Right ventricle myocardium inferior (tissue), 1 donor: ENCODE measurements at regions not wholly inside any gene's neighbourhood (a gene's known extent, or its start where the extent isn't known, plus 50 kb on each side); places are given as distances from the start of the nearest gene placed in this dataset.
A peak's percentile ranks its signal among the peaks of the same experiment; 100 is the strongest.
"Not testable (repeated sequence)": the region's sequence is repeated elsewhere in the genome, so short reads cannot be mapped to it uniquely, and the experiment has no call there.

Experiments used
- ATAC-seq: fragments of 200-7000 bp; cut with Tn5 transposase; one replicate; pipeline ENCODE4 v1.9.1; 2020; ENCODE audit warnings: mild to moderate bottlenecking, moderate library complexity
- DNase-seq: peaks from one replicate; pipeline ENCODE4 v3.0.0; 2021; ENCODE audit errors: missing footprints
- intact Hi-C: fragments of 100-400 bp; cut with DNase I; formaldehyde crosslinking; loops from one replicate; pipeline ENCODE4 v1.11.0; 2022
- donor health status: DM: no; HTN: yes; CAD: no; lungs with severe emphysema.

DNA sequence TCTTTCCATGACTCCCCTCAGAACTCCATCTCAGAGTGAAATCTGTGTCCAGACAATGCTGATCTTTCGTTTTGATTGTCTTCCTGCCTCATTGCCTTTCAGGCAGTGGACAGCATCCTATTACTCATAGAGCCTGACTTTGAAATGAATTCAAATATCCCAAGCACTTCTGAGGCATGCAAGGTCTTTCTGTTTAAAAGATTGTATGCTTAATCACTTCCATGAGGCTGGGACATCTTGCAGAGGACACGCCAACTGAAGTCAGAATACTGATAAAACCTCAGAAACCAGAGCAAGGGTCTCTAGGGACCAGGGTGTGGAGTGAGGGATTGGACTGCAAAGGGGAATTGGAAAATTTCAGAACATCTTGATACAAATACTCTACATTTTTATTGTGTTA lies 836.5 kb upstream of the ID2 start:
- ATAC-seq: peak; percentile 61
- DNase-seq: no peak
- intact Hi-C loops: no loop called here

DNA sequence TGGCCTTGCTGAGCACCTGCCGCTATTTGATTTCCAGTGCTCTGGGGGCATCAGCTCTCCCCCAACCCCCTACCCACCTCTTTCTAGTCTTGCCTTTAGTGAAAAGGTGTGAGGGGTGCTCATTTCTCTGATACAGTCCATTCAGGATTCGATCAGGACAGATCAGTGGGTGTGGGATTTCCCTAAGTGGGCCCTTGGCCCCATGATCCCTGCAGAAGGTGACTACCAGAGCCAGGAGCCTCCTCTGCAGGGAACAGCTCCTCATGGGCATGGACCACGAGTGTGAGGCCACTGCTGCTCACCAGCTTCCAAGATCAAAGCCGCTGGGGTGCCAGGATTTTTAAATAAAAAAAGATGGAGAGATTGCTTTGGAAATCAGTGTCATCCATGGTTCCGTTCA lies 835.2 kb upstream of the ID2 start:
- DNase-seq: no peak
- ATAC-seq: no peak
- intact Hi-C loops: no loop called here

DNA sequence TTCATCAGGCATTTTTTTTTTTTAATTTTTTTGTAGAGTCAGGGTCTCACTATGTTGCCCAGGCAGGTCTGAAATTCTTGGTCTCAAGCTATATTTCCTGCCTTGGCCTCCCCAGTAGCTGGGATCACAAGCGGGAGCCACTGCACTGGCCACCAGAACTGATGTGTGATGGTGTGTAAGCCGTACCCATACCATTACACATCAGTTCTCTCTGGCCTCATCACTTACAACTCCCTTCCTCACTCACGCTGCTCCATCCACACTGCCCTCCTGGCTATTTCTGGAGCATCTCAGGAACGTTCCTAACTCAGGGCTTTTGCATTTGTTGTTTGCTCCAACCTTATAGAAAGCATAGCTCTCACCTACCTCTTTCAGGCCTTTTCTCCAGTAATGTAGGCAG lies 834.5 kb upstream of the ID2 start:
- no peak for DNase-seq
- ATAC-seq: no peak
- intact Hi-C loops: no loop called here

DNA sequence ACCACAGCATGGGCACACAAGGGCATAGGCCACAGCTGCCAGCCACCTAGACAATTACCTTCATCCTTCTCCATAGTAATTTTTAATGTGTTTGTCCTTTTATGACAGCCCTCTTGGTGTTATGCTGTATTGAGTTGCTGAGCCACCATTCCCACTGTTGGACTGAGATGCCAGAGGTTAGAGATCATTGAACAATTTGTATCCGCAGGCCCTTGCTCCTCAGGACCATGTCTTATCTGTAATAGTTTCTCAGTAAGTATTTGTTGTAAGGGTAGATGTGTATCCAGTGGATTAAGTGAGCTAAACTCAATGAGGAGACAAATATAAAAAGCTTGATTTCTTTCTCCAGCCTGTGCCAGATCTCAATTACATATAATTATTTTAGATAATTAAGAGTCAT lies 832.8 kb upstream of the ID2 start:
- intact Hi-C loops: no loop called here
- no peak for ATAC-seq
- no peak for DNase-seq

GRCh38 chr2:7849531-7849930 lies 832.3 kb upstream of the ID2 start:
- ATAC-seq: no peak
- intact Hi-C loops: no loop called here
- DNase-seq: no peak

DNA sequence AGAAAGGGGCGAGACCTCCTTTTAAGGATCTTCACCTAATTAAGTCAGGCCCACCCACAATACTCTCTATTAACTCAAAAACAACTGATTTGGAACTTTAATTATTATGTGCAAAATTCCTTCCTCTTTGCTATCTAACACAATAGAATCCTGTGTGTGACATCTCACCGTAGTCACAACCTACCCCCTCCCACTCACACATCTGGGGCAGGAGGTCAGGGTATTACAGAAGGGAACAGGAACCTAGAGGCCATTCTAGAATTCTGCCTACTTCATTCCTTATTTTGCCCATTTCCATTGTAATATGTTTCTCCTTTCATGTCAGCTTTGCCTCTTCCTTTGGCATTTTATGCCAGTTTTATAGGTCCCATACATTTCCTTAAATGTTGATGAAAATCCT lies 829.3 kb upstream of the ID2 start:
- no peak for DNase-seq
- ATAC-seq: no peak
- intact Hi-C loops: no loop called here

DNA sequence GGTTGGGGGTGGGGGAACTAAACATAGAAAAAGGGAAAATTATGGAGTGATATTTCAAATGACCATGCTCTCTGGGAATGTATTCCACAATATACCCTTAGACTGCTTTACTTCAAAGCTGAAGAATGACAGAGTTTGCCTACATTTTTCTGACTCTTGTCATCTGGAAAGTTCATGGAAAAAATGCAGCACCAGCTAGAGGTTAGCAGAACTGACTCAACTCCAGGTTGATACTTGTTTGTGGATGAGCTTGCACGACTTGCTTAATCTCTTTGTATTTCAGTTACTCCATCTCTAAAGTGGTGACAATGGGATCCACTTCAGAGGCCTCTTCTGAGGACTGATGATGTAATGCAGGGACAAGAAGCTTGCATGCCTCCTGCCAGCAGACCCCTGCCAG lies 824.0 kb upstream of the ID2 start:
- intact Hi-C loops: no loop called here
- no peak for ATAC-seq
- DNase-seq: no peak

- intact Hi-C loops: no loop called here
- ATAC-seq (no peak), DNase-seq (no peak)
Observed at GRCh38 chr2:7858624-7859023, 823.2 kb upstream of the ID2 start.

DNA sequence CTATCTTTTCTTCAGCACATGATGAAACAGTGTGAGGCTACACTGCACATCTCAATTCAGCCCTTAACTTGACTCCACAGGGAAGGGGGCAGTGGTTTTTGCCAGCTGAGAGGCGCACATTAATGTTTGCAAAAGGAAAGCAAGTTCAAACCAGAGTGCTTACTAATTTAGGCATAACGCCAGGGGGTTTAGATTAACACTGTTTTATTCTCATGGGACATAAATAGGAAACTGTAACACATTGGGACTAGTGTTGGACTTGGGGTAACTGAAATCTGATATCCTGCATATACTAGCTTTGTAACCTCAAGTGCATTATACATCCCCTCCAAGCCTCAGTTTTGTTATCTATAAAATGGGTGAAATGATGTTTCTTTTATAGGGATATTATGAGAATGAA lies 821.2 kb upstream of the ID2 start:
- intact Hi-C loops: no loop called here
- no peak for ATAC-seq
- DNase-seq: no peak

DNA sequence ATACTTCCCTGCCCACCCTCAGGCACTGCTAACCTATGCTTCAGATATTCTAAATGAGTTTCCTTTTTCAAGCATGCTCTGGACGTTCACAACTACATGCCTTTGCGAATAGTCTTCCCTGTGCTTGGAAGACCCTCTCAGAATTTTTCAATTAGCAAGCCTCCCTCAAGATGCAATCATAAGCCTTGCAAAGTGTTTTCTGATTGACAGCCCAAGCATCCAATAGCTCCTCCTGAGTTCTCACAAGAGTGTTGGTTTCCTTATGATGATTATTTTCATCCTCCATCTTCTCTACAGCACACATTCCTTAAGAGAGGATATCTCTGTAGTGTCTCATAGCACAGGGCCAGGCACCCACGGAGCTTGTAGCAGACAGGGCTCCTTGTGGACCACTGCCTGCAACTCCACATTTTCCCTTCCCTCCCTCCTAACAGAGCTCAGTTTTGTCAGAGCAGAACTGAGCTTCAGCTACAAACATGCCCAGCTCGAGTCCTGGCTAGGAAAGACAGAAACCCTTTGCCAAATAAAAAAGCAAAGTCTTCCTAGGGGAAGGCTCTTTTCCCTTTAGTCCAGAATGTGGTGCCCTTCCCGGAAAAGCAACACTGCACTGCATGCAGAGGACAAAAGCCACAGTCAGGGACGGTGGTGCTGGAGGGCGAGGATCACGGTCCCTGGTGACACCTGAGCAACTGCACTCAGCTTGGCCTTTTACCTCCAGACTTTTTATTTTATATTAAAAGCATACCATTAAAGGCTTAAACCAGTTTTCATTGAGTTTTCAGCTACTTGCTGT lies 819.8 kb upstream of the ID2 start:
- intact Hi-C loops: no loop called here
- ATAC-seq (no peak), DNase-seq (no peak)

DNA sequence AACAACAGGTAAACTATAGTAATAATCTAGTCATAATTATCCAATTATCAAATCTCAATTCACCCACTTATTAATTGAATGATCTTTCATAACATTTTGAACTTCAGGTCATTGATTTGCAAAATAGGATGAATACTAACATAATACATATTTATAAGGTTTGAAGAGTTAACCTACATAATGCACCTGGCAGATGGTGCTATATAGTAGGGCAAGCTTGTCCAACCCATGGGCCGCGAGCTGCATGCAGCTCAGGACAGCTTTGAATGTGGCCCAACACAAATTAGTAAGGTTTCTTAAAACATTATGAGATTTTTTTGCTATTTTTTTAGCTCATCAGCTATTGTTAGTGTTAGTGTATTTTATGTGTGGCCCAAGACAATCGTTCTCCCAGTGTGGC lies 815.8 kb upstream of the ID2 start:
- ATAC-seq: no peak

GRCh38 chr2:7866825-7867224 lies 815.0 kb upstream of the ID2 start:
- ATAC-seq: no peak
- intact Hi-C loops: no loop called here
- no peak for DNase-seq

More for the DNA sequence above, 815.8 kb upstream of the ID2 start:
- intact Hi-C loops: no loop called here
- no peak for DNase-seq

DNA sequence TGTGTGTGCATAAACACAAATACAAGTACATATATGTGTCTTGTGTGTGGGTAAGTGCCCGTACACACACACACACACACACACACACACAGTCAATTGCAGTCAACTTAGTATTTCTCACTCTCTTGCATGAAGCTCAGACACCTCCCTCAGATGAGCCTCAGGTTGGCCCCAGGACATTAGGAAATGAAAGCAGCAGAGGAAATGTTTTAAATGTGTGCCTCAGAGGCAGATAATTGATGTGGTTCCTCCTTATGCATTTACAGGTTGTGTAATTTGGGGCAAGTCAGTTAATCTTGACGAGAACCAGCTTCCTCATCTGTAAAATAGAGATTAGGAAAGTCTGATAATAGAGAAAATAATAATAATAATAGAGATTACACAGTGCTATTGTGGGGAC lies 814.0 kb upstream of the ID2 start:
- ATAC-seq: no peak
- DNase-seq: no peak
- intact Hi-C loops: no loop called here

DNA sequence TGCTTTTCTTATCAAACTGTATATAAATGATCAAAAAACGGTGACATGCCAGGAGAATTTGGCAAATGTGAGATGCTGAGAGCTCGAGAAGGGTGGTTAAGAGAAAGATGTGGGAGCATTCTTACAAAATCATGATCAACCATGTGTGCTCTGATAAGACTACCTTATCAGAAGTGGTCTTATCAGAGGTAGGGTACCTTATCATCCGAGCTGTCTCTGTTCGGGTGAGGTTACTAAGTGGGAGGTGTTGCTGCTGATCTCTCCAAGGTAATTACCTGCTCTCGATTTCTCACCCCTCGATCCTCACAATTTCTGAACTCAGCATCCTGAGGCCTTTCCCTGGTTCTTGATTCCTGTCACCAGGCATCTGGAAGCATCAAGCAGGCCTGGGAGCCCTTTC lies 813.0 kb upstream of the ID2 start:
- intact Hi-C loops: no loop called here
- DNase-seq (no peak), ATAC-seq (no peak)

GRCh38 chr2:7876445-7876844 lies 805.4 kb upstream of the ID2 start:
- DNase-seq, intact Hi-C loops, ATAC-seq: not testable (repeated sequence)

DNA sequence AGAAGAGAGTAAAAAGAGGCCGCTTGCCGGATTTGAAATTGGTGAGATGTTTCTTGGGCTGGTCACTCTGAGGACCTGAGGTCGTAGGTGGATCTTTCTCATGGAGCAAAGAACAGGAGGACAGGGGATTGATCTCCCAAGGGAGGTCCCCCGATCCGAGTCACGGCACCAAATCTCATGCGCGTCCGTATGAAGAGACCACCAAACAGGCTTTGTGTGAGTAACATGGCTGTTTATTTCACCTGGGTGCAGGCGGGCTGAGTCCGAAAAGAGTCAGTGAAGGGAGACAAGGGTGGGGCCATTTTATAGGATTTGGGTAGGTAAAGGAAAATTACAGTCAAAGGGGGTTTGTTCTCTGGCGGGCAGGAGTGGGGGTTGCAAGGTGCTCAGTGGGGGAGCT lies 803.6 kb upstream of the ID2 start:
- intact Hi-C loops, DNase-seq, ATAC-seq: not testable (repeated sequence)

GRCh38 chr2:7878786-7879482 lies 802.9 kb upstream of the ID2 start:
- ATAC-seq: no peak
- DNase-seq: no peak
- intact Hi-C loops: no loop called here

DNA sequence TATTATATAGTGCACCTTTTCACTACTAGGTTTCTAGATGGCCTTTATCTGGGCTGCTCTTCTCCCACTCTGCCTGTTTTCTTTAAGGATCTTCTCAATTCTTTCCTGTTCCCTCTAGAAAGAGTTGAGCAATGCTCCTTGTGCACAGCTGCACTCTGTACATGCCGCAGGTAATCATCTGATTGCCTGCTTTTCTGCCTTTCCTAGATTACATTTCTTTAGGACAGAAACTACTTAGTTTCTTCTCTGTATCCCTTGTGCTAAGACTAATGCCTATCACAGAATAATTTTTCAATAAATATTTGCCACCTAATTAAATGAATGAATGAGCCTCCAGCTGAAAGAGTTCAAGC lies 802.4 kb upstream of the ID2 start:
- intact Hi-C loops: no loop called here
- no peak for ATAC-seq
- DNase-seq: no peak

DNA sequence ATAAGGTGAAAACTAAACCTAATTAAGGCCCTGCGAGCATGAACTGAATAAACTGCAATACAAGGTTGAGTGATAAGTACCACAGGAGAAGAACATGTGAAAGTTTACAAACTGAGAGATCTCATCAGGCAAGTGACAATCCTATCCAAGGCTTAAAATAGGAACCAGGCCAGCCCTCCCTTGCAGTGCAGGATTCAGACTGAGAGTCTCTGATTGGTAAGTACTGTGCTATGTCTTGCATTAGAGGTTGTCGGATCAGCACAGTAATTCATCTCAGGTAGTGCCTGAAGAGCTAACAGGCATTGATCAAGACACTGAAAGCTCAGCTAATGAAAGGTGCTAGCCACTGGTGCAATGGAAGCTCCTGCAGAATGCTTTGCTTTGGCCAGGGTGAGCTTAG lies 801.7 kb upstream of the ID2 start:
- ATAC-seq: no peak
- DNase-seq: no peak
- intact Hi-C loops: no loop called here

GRCh38 chr2:7880566-7880965 lies 801.3 kb upstream of the ID2 start:
- intact Hi-C loops: no loop called here

GRCh38 chr2:7881063-7881462 lies 800.8 kb upstream of the ID2 start:
- DNase-seq (no peak), ATAC-seq (no peak)
- intact Hi-C loops: no loop called here

More at GRCh38 chr2:7880566-7880965, 801.3 kb upstream of the ID2 start:
- no peak for ATAC-seq
- DNase-seq: no peak
